Loucy (cell line): ENCODE measurements at regions not wholly inside any gene's neighbourhood (a gene's known extent, or its start where the extent isn't known, plus 50 kb on each side); places are given as distances from the start of the nearest gene placed in this dataset.

Experiments used
- CTCF ChIP-seq: fragments of 200-600 bp; sonication (generic); conservative IDR thresholded peaks from 2 replicates; pipeline ENCODE4 v1.5.1; 2014; ENCODE audit warnings: mild to moderate bottlenecking, antibody characterized with exemption, low read length
- EZH2phosphoT487 ChIP-seq: fragments of 200-600 bp; IDR thresholded peaks from 2 replicates; pipeline ENCODE4 v1.6.1; 2018; ENCODE audit warnings: antibody characterized with exemption, mild to moderate bottlenecking, moderate library complexity, borderline replicate concordance

- no peak for TF ChIP-seq CTCF
- TF ChIP-seq EZH2phosphoT487, result no peak
Observed at GRCh38 chr5:6868575-6869215, 155.5 kb downstream of the TENT4A start.
